NCI-H774 (cell line): ENCODE measurements at regions not wholly inside any gene's neighbourhood (a gene's known extent, or its start where the extent isn't known, plus 50 kb on each side); places are given as distances from the start of the nearest gene placed in this dataset.

ENCODE experiments used
- DNase-seq: peaks from one replicate; lab custom pipeline; 2025; lab: John Stamatoyannopoulos, UW

DNA sequence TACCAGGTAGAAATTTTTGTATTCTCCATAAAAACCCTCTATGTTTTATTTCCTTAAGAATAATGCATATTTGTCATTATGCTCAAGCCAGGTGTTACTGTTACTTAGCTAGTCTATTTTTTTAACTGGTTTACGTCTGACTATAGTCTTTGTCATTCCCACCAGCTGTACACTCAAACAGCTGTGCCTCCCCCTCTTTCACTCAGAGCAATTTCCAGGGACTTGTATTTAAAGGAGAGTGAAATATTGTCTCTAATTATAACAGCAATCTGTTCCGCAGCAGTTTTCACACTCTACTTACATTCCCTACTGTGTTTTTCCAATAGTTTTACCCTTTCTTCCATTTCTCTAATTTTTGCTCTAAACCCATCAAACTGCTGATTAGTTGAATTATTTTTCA, 813.6 kb upstream of the MIR17HG start:
- no peak for DNase-seq

DNA sequence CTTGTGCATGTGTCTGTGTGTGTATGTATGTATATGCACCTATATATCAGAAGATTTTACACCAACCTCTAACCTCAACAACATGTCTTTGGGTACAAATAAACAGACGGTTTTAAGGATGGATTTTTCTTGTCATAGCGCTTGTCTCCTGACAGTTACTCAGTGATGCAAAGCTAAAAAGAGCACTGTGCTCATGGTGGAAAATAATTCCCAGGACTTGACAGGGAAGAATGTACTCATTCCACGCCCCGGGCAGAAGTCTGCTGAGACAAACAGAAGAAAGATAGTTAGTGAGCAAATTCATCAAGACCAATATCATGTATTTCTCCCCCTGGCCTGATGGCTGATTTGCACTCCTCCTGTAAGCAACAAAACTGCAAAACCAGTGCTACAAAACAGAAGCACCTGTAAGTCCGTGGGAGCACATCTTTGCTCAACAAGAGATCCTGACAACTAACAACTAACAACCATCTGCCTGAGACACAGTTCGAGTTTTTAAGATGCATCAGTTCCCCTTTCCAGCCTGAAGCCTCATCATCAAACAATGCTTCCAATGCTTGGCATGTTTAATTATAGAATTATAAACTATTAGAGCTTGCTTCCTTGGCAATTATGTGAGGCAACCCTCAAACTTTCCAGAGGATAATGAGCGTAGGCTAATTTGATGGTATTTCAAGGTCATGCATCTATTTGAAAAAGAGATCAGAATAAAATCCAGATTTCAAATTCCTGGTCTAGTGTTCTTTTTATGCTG, 812.7 kb upstream of the MIR17HG start:
- DNase-seq: no peak

GRCh38 chr13:90535421-90535820, 812.1 kb upstream of the MIR17HG start:
- DNase-seq: no peak

GRCh38 chr13:90538063-90538462, 809.4 kb upstream of the MIR17HG start:
- DNase-seq: no peak

- DNase-seq: no peak
Measured at GRCh38 chr13:90541346-90541745, 806.1 kb upstream of the MIR17HG start.

- DNase-seq: no peak
Measured at GRCh38 chr13:90542959-90543505, 804.5 kb upstream of the MIR17HG start.

GRCh38 chr13:90545070-90545840, 802.2 kb upstream of the MIR17HG start:
- no peak for DNase-seq

DNA sequence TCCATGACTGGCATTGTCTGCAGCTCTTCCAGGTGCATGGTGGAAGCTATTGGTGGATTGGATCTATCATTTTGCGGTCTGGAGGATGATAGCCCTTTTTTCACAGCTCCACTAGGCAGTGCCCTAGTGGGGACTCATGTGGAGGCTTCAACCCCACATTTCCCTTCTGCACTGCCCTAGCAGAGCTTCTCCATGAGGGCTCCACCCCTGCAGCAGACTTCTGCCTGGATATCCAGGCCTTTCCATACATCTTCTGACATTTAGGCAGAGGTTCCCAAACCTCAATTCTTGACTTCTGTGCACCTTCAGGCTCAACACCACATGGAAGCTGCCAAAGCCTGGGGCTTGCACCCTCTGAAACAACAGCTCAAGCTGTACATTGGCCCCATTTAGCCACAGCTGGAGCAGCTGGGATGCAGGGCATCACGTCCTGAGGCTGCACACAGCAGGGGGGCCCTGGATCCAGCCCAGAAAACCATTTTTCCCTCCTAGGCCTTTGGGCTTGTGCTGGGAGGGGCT, 800.2 kb upstream of the MIR17HG start:
- DNase-seq: no peak

- DNase-seq: no peak
Measured at GRCh38 chr13:90551253-90551652, 796.2 kb upstream of the MIR17HG start.

GRCh38 chr13:90552702-90553101, 794.8 kb upstream of the MIR17HG start:
- DNase-seq: no peak

DNA sequence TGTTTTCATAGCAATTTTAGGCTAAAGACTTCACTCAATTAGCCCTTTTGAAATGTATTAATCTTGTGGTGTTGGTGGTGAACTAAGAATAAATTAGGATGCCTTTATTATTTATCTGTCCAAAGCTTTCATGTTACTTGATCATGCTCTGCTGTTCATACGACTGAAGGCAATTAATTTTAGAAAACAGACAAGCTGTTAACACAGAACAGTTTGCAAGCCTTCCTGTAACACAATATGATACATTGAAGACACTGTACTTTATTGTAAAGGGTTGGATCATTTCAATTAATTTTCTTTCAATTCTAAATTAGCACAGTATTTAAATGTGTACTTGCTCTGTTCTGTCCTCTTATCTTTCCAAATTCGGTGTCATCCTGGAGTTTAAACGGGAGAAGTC, 794.3 kb upstream of the MIR17HG start:
- DNase-seq: no peak

GRCh38 chr13:90557626-90558025, 789.9 kb upstream of the MIR17HG start:
- no peak for DNase-seq

- DNase-seq: no peak
Measured at GRCh38 chr13:90562443-90562842, 785.0 kb upstream of the MIR17HG start.

DNA sequence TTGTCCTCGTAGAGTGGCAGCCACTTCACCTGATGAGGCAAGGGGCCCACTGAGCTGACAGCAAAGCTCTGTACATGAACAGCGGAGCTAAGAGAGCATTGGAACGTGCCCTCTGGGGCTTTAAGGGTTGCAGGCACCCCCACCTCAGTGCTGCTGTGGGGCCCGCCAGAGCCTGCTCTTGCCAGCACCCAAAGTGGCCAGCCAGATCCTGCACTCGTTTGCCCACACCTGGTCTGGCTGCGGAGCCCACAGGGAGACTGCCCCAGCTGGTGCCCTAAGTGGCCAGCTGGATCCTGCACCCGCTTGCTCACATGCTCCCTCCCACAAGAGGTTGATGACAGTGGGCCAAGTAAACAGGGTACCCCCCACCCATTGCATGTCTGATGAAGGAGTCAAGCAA, 783.4 kb upstream of the MIR17HG start:
- no peak for DNase-seq

GRCh38 chr13:90564566-90564965, 782.9 kb upstream of the MIR17HG start:
- no peak for DNase-seq

GRCh38 chr13:90565985-90566713, 781.3 kb upstream of the MIR17HG start:
- no peak for DNase-seq

- no peak for DNase-seq
Measured at GRCh38 chr13:90568165-90568564, 779.3 kb upstream of the MIR17HG start.

- DNase-seq: no peak
Measured at GRCh38 chr13:90576067-90576466, 771.4 kb upstream of the MIR17HG start.

DNA sequence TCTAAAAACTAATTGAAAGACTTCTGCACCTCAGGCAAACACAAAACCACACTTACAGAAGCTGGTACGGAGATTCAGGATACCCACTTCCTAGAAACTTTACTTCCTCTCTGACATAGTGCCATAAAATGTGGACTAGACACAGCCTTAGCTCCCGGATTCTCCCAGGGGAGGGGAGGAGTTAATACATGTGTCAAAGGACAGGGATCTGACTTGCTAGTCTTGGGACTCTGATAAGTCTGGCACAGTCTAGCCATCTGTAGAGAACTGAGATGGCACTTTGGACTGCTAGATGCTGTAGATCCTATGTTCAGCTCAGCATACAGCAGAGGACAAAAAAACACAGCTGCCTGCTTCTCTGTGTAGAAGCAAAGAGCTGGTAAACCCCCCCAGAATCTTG, 769.8 kb upstream of the MIR17HG start:
- DNase-seq: no peak

GRCh38 chr13:90585392-90585791, 762.1 kb upstream of the MIR17HG start:
- DNase-seq: no peak

- no peak for DNase-seq
Measured at GRCh38 chr13:90591260-90591926, 756.1 kb upstream of the MIR17HG start.

GRCh38 chr13:90591927-90592268, 755.6 kb upstream of the MIR17HG start:
- no peak for DNase-seq
